ENCODE measurements at regions not wholly inside any gene's neighbourhood (a gene's known extent, or its start where the extent isn't known, plus 50 kb on each side); places are given as distances from the start of the nearest gene placed in this dataset.

GRCh38 chr13:22536851-22537250 is 643.9 kb upstream of the SGCG start:
- TF ChIP-seq, protein P1, sequence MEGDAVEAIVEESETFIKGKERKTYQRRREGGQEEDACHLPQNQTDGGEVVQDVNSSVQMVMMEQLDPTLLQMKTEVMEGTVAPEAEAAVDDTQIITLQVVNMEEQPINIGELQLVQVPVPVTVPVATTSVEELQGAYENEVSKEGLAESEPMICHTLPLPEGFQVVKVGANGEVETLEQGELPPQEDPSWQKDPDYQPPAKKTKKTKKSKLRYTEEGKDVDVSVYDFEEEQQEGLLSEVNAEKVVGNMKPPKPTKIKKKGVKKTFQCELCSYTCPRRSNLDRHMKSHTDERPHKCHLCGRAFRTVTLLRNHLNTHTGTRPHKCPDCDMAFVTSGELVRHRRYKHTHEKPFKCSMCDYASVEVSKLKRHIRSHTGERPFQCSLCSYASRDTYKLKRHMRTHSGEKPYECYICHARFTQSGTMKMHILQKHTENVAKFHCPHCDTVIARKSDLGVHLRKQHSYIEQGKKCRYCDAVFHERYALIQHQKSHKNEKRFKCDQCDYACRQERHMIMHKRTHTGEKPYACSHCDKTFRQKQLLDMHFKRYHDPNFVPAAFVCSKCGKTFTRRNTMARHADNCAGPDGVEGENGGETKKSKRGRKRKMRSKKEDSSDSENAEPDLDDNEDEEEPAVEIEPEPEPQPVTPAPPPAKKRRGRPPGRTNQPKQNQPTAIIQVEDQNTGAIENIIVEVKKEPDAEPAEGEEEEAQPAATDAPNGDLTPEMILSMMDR (conservative IDR thresholded peaks at IDR 0.05; ENCODE audit: low read depth in 2 of 2): no peak
- TF ChIP-seq EZH2 (IDR thresholded peaks at IDR 0.05; ENCODE audit: low read depth, unreplicated experiment) (no peak), POLR2AphosphoS5 (IDR thresholded peaks at IDR 0.05; ENCODE audit: low read depth) (no peak), REST (IDR thresholded peaks at IDR 0.05; ENCODE audit: unreplicated experiment) (no peak), NANOG (IDR thresholded peaks at IDR 0.05; ENCODE audit: borderline replicate concordance) (no peak), EZH2phosphoT487 (IDR thresholded peaks at IDR 0.05; ENCODE audit: unreplicated experiment) (no peak), JUNB (IDR thresholded peaks at IDR 0.05; ENCODE audit: unreplicated experiment) (no peak), CREB1 (CRISPR knock-in tag; IDR thresholded peaks at IDR 0.05; ENCODE audit: low read depth) (no peak), ZNF114 (CRISPR knock-in tag; IDR thresholded peaks at IDR 0.05) (no peak), STAT1 (IDR thresholded peaks at IDR 0.05; ENCODE audit: unreplicated experiment) (no peak), ZNF462 (CRISPR knock-in tag; IDR thresholded peaks at IDR 0.05) (no peak), ZNF331 (CRISPR knock-in tag; IDR thresholded peaks at IDR 0.05; ENCODE audit: low read depth) (no peak)
- TF ChIP-seq, protein P2, sequence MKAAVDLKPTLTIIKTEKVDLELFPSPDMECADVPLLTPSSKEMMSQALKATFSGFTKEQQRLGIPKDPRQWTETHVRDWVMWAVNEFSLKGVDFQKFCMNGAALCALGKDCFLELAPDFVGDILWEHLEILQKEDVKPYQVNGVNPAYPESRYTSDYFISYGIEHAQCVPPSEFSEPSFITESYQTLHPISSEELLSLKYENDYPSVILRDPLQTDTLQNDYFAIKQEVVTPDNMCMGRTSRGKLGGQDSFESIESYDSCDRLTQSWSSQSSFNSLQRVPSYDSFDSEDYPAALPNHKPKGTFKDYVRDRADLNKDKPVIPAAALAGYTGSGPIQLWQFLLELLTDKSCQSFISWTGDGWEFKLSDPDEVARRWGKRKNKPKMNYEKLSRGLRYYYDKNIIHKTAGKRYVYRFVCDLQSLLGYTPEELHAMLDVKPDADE (IDR thresholded peaks at IDR 0.05): no peak

All from GM23338 (cell line).